ENCODE measurements at regions not wholly inside any gene's neighbourhood (a gene's known extent, or its start where the extent isn't known, plus 50 kb on each side); places are given as distances from the start of the nearest gene placed in this dataset.
"Not testable (repeated sequence)": the region's sequence is repeated elsewhere in the genome, so short reads cannot be mapped to it uniquely, and the experiment has no call there.

GRCh38 chr21:32089766-32090165 lies 189.1 kb downstream of the MIS18A start:
- no peak for DNase-seq

- DNase-seq = no peak
These were observed 190.4 kb downstream of the MIS18A start for GRCh38 chr21:32088471-32088870.

DNA sequence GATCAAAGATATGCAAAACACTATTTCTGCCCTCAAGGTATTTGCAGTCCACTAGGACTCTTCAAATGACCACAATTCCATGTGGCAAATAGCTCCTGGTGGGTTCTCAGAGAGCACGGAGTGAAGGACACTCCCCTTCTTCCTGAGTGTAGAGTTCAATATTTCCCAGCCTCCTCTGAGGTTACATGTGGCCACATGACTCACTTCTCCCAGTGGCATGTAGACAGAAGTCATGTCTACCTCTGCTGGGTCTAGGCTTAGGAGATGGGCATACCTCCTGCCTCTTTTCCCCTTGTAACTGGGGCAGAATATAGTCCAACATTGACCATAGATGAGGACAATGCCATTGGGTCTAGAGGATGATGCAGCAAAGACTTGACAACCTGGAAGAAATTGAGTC lies 191.4 kb downstream of the MIS18A start:
- DNase-seq = no peak

DNA sequence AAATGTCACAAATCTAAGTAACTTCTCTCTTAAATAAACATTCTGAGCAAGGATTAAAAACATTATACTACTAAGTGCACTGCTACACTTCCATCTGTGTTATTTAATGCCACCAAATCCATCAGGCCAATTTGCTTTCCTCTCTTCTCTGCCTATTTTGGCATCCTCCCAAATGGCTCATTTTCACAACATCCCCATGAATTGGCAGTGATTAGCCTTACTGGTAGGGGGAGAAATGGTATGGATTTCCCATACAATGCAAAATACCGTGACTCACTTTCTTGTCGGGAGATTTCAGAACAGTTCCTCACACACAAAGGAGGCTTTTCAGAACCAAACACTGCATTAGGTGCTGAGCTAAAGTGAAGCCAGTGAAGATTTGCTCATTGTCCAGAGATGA lies 195.7 kb downstream of the MIS18A start:
- peak; percentile 10 for DNase-seq

GRCh38 chr21:32082466-32082865 lies 196.4 kb downstream of the MIS18A start:
- DNase-seq = no peak

DNA sequence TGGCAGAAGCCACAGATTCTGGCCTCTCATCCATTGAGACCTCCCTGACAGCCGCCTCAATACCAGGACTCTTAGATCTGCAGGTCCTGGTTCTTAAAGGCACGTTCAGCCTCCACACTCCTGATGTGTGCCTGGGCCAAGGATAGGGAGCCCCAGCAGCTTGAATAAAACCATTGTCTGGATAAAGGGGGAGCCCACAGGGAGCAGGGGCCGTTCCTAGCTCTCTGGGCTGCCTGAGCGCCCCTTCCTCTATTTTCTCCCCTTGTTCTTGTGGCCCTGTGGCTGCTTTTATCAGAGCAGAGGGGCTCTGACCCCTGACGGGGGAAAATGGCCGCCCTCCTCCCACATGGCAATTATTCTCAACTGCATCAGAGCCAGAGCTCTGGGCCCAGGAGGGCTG lies 200.8 kb downstream of the HUNK start:
- no peak for DNase-seq

- no peak for DNase-seq
These were observed 200.4 kb downstream of the HUNK start for GRCh38 chr21:32073190-32073589.

DNA sequence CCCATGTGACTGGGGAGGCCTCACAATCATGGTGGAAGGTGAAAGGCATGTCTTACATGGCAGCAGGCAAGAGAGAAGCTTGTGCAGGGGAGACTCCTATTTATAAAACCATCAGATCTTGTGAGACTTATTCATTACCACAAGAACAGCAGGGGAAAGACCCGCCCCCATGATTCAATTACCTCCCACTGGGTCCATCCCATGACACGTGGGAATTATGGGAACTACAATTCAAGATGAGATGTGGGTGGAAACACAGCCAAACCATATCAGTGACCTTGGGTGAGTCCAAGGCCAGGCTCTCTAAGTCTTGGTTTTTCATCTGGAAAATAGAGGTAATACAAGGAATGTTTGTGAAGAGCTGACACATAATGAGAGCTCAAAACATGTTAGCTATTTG lies 198.8 kb downstream of the HUNK start:
- not testable (repeated sequence) for DNase-seq

GRCh38 chr21:32070676-32071330 lies 198.0 kb downstream of the HUNK start:
- DNase-seq = no peak

DNA sequence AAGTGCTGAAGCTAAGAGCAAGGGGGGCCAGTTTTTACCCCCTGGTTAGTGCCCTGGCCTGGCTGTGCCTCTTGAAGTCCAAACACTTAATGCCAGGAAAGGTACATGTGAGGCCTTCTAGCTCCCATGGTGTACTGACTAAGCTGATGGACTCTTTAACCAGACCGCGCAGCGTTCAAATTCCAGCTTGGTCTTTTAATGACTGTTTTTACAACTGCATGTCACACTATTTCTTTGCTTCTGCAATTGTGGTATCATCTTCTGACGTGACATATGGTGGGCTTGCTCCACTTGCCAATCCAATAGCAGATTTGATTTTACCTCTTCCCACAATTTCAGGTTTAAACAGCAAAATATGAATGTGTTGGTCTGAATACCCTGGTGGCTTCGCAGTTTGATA lies 197.3 kb downstream of the HUNK start:
- DNase-seq = no peak

- DNase-seq = no peak
These were observed 192.8 kb downstream of the HUNK start for GRCh38 chr21:32065654-32066053.

- DNase-seq = no peak
These were observed 191.6 kb downstream of the HUNK start for GRCh38 chr21:32064281-32064910.

GRCh38 chr21:32062591-32063227 lies 189.9 kb downstream of the HUNK start:
- DNase-seq = no peak

GRCh38 chr21:32061729-32062128 lies 188.9 kb downstream of the HUNK start:
- DNase-seq = no peak

DNA sequence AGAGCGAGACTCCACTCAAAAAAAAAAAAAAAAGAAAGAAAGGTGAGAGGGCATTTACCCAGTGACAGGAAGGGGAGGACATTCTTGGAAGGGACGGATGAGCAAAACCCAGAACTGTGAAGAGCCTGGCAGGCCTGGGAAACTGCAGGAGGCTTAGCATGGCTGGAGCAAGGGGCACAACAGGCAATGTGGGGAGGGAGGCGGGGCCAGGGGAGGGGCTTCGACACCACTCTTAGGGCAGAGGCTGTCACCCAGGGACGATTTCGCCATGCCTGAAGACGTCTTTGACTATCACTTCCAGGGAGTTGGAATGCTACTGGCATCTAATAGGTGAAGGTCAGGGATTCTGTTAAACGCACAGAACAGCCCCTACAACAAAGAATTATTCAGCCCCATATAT lies 184.0 kb downstream of the HUNK start:
- no peak for DNase-seq

DNA sequence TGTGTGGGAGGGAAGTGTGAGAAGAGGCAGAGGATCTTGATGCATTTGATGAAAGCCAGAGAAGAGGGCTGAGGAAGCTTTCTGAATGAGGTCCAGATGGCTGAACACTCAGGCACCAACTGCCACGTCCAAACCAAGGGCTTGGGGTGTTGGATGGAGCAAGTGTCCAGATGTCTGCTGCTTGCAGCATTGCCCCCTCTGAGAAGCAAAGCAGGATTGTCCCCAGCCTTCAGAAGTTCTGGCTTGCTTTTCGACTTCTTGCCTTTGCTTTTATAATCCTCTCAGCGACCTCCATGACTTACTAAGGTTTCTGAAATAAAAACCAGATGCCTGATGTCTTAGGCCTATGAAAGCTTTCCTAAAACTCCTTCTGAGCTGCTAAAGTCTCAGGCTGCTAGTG lies 182.5 kb downstream of the HUNK start:
- no peak for DNase-seq
